ENCODE measurements at regions not wholly inside any gene's neighbourhood (a gene's known extent, or its start where the extent isn't known, plus 50 kb on each side); places are given as distances from the start of the nearest gene placed in this dataset.

DNA sequence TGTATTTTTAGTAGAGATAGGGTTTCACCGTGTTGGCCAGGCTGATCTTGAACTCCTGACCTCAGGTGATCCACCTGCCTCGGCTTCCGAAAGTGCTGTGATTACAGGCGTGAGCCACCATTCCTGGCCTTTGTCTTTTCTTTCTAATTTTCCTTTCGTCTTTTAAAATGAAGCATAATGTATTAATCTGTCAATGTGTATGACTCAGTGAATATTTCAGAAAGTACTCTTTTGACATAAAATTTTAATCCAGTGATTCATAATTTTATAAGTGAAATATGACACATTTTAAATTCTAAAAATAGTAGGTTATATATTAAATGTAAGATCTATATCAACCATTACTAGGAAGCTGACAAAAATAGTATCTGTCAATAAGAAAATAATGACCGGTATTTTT lies 1059.0 kb upstream of the PRMT6 start:
- no peak for DNase-seq

DNA sequence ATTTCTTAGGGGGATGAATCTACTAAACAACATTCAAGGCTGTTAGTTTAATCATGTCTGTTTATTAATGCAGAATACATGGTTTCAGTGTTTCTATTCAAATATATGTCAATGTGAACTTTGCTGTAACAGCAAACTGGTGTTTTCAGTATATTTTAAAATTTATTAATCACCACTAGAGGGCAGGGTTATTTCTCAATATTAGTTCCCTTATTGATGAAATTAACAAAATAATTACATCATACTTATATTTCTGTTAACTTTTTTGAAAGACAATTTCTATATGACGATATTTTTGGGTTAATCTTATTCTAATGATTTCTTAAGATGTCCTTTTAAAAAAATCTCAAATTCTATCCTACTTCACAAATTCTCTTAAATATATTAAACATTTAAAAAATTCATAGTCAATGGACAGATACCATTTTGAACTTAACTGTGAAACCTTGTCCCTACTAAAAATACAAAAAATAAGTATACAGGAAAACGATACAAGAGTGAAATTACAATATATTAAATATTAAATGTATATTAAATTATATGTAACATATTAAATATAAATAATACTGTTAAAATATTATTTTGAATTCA lies 1034.1 kb upstream of the PRMT6 start:
- no peak for DNase-seq

DNA sequence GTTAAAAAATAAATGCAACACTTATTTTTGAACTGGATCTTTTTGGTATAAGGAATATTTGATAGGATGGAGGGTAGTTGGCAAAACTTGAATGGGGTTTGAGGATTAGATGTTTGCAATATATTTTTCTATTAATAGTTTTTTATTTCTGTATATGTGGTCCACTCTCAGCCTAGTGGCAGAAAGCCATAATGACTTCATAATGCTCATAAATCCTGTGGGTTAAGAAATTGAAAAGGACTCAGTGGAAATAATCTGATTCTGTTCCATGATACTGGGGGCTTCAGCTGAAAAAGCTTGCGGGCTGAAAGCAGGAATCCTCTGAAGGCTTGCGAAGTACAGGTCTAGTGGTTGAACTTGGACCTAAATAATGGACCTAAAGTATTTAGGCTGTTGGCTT lies 1028.6 kb upstream of the PRMT6 start:
- no peak for DNase-seq

DNA sequence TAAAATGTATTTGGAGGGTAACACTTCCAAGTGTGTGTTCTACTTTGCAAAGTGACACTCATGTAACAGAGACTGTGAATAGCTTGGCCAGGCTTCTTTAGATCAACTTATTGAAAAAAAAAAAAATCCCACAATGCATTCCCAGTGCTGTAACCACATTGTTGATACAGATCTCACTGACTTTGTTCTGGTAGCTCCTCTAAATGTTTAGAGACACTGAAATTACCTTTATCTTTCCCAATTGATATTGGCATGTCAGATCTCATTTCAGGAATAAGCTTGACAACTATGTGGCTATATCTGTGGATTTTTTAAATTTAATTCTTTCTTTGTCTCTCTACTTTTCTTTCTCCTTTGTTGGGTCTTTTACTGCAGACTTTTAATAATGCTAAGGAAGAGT lies 1018.9 kb upstream of the PRMT6 start:
- DNase-seq, result no peak

DNA sequence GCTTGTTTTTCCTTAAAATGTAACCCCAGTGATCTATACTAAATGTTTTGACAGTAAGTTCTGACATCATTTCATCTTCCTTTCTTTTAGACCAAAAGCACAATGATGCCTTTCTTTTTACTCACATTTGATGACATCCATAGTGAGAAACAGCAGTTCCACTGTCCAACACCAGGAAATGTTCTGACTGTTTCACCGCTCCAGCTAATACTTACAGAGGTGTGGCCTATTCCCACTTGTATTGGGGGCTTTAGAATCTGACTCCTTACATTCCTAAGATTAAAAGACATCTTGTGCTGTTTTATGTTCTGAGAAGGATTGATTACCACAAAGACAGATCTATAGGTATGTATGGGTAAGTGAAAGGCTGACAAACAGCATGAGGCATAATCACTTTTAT lies 1018.2 kb upstream of the PRMT6 start:
- DNase-seq, result no peak

DNA sequence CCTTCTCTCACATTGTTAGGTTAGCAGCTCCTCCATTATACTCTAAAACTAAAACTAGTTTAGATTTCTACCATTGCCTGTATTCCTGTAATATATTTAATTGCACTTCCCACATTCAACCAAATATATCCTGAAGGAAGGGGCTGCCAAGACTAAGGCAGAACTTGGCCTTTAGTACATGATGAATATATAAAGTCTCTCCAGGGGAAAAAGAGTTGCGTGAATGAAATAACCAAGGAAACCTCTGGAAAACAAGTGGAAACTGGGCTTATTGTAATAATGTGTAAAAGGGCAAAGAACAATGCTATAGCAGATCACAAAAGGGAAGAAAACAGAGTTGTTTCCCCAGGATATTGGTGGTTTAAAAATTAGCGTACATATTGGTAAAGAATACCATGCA lies 1012.5 kb upstream of the PRMT6 start:
- DNase-seq, result no peak

DNA sequence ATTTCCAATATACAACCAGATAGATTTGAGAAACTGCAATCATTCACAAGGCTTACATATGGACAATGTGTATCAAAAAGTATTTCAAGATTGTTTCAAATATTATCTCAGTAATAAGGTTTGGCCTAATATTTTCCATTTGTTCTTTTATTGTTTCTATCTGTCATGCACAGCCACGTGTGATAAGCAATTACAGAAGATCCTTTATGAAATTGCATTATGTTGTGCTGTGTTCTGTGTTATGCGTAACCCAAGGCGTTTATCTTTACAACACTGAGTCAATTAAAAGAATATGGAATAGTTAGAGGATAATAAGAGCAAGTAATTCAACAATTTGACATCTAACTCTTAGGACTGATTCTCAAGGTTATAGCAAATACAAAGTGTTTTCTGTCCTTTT lies 1009.3 kb upstream of the PRMT6 start:
- no peak for DNase-seq

DNA sequence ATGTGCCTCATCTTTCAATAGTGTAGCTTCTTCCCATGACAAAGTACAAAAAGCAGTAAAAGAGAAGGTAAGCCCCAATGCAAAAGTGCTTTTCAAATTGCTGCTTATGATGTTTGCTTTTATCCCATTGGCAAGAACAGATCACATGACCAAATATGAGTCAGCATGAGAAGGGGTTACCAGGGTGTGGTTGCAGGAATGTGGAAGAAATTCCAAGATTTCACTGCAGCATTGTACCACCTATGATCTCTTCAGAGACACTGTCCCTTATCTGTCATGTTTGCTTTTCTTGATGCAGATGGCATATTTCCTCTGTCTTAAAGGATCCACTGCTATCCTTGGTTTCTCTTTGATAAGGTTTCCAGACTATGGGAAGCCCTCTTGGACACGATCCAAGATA lies 1006.9 kb upstream of the PRMT6 start:
- no peak for DNase-seq

DNA sequence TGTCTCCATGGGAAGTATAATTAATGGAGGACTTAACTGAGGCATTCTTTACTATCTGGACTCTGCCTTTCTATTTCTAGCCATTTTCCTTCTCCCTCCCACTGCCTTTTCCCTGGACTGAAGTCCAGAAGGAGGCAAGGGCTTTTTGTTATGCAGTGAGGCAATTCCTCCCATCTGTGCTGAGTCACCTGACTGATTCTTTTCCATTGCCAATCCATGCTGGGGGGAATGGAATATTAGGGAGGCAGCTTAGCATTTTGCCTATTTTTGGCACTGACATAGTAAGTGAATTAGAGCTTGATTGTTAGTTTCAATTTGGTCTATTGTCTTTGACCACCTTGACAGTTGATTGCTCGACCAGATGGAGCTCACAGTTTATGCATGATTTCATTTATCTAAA lies 1000.6 kb upstream of the PRMT6 start:
- DNase-seq, result no peak

DNA sequence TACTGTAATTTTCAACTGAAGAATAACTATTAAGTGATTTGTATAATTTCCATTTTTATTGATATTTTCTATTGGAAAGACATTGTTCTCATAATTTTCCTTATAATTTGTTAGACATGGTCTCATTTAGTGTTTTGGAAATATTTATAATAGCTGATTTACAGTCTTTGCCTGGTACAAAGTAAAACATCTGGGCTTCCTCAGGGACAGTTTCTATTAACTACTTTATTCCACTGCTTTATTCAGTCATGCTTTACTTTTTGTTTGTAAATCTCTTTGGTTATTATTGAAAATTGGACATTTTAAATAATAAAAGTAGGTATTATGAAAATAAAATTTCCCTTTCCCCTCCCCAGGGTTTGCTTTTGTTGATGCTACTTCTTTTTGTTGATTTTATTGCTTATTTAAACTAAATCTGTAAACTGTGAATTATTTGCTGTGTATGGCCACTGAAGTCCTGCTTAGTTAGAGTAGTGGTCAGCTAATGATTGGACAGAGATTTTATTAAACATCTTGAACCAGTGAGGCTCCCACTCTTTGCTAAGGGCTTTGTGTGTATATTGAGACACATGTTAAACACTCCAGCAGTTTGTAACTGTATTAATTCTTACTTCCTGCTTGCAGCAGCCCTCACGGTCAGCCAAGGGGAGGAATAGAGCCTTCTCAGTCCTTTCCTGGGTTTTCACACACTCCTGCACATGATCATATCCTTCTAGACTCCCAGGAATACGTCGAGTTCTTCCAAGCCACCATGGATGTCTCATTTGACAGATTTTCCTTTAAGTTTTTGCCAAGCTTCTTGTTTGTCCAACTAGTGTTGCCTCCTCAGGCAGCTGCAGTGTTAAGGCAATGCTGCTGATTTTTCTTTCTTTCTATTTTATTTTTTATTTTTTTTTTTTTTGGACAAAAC lies 994.6 kb upstream of the PRMT6 start:
- DNase-seq, result no peak

DNA sequence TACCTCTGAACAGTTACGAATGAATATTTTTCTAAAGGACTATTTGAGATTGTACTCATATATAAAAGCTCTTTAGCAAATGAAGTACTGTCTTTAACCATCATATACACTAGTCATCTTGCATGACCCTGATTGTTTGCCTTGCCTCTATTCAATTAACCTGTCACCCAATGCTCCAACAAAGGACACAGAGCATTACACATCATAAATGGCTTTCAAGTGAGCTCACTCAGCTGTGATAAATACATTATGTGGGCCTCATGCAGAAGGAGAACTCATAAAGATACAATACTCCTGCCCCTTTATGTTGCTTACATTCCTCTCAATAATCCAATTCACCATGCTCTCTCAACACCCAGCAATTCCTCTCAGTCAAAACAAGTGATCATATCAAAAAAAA lies 993.0 kb upstream of the PRMT6 start:
- no peak for DNase-seq

DNA sequence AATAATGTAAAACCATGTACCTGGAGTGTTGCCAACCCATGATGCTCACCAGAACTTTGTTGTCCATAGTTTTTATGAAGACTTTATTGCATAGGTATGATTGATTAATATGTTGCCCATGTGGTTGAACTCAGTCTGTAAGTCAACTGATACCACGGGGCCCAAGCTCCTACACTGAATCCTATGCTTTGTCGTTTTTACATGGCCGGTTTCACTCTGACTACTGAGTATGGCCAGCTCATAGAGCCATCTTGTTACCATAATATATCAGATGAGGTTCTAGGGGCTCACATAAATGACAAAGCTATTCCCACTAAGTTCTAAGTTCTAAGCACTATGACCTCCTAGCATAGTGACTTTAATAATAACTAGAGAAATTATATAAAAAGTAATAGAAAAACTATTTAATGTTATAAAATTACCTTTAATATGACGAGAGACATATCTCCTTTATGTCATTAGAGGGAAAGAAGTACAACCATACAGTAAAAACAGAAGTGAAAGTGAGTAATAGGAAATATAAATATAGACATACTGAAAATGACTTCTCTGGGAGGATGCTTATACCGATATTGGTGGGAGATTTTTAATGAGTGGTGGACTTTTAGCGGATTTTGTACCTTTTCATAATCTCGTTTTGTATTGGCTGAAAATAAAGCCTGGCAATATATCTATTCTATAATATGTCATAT lies 983.4 kb upstream of the PRMT6 start:
- no peak for DNase-seq

DNA sequence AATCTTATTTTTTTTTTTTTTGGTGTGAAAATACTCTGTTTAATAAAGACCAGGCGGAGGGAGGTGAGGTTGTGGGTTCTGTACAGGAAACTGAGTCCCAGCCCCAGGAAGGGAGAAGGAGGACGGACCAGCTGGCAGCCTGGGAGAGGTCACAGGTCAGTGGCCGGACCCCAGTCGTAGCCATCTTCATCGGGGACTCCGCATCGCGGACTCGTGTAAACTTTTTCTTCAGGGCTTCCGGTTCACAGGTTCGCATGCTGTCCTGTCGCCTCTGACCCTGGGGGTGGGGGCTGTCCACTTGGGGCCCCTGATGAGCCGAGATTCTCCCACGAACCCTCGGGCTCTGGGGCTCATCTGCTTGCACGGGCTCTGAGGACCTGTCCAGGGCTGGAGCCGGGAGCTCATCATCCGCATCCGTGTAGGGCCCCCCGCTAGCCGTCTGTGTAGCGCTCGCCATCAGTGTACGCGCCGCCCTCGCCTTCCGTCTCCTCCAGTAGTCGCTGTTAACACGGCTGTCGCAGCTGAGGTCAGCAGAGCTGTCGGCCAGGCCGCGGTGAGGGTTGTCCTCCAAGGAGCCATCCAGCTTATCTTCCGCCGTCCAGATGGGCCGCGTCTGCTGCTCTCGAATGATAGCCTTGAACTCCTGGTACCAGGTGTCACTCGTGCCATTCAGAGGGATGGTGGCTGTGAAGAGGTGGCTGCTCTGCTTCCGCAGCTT lies 975.7 kb upstream of the PRMT6 start:
- no peak for DNase-seq

DNA sequence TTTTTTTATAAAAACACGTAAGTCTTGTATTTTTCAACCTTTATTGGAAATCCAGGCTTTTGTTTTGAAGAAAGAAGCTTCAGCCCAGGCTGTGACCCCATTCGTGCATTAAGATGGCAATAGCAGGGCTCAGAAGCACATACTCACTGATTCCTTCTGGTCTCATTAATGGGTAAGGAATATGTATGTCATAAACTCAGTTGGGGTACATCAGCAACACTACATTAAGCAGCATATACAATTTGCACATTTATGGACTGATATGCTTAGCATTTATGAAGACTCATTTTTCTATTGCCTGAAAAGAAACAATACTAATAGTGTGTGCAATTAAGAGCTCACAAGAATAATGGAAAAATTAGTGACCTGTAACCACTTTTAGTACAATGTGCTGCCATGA lies 945.4 kb upstream of the PRMT6 start:
- DNase-seq, result no peak

DNA sequence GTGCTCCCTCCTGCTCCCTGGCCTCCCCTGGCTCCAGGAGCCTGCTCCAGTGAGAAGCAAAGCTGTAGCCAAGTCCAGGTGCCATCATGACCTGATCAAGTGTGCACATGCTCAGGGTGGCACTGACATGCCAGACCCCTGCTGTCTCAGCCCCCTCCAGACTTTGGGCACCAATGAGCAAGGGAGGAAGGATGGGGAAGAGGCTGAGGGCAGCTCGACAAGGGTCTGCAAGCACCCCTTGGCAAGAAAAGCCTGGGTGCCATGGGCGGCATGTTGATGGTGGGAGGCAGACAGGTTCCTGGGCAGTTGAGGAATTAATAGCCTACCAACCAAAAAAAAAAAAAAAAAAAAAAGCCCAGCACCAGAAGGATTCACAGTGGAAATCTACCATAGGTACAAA lies 942.6 kb upstream of the PRMT6 start:
- DNase-seq, result no peak

DNA sequence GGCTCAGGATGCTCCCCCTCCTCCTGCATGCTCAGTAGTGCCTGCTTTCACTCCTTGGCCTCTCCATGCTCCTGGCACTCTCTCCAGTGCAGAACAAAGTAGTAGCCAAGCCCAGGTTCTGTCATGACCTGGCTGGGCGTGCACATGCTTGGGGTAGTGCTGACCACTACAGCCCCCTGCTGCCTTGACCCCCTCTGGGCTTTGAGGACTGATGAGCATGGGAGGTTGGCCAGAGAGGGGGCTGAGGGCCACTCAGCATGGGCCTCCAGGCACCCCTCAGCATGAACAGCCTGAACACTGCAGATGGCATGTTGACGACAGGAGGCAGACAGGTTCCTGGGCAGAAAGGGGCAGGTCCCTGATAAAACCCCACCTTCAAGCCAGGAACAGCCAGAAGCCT lies 935.7 kb upstream of the PRMT6 start:
- DNase-seq, result no peak

DNA sequence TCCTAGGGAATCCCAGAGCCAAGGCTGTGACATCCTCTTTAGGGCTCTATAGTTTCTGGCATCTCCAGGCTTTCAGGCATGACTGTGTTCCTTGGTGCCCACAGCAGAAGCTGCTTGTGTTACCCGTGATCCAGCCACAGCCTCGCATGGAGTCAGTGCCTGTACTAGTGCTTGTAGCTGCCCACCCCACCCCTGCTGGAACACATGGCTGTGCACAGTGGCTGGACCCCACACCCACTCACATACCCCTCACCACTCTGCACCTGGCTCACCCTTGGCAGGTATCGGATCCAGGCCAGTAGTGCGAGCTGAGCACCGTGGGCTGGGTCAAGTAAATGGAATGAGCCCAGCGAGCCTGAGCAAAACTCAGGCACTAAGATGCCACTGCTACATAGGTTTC lies 934.7 kb upstream of the PRMT6 start:
- no peak for DNase-seq

DNA sequence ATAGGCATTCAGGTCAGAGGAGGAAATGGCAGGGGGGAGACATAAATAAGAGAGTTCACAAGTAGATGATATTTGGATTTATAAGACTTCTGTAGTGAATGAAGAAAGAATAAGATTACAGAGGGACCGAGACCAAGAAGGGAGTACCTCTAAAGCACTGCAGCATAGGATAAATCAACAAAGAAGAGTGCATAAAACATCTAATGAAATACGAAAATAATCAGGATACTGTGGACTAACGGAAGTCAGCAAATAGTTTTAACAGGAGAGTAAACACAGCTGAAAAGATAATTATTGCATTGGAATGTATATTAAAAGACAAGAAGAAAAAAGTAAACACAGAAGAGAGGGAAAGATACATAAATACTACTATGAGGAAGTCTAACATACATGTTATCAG lies 921.9 kb upstream of the PRMT6 start:
- DNase-seq, result no peak

DNA sequence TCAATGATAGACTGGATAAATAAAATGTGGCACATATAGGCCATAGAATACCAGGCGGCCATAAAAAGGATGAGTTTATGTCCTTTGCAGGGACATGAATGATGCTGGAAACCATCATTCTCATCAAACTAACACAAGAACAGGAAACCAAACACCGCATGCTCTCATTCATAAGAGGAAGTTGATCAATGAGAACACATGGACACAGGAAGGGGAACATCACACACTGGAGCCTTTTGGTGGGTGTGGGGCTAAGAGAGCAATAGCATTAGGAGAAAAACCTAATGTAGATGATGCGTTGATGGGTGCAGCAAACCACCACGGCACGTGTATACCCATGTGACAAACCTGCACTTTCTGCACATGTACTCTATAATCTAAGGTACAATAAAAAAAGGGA lies 883.4 kb upstream of the PRMT6 start:
- no peak for DNase-seq

DNA sequence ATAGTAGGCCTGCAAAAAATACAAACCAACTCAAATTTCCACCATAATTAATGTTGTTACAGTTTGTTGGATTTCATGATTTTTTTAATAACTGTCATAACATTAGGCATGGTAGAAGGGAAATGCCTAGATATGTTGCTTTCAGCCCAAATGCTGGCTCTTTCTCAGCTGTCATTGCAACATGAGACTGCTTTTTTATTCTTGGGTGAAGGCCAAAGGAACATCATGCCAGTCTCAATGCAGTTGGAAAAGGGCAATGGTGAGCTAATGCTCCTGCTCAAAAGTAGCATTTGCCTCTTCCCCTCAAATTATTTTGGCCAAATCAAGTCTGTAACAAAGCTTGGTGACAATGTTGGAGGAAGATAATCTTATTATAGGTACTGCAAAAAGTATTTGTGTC lies 877.7 kb upstream of the PRMT6 start:
- no peak for DNase-seq

DNA sequence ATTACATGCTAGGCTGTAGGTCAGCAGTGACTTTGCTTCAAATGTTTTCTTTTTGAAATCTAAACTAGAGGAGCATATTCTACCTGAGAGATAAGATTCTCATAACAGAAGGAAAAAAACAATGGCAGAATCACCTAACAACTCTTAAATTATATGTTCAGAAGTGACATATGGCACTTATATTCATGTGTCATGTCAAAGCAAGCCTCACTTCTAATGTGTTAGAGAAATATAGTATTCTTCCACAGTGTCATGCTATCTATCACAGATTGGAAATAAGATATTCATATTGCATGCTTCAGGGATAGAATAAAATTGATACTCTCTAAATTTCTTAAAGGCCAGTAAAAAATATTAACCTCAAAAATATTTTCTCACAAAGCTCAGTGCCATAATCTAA lies 874.6 kb upstream of the PRMT6 start:
- no peak for DNase-seq

DNA sequence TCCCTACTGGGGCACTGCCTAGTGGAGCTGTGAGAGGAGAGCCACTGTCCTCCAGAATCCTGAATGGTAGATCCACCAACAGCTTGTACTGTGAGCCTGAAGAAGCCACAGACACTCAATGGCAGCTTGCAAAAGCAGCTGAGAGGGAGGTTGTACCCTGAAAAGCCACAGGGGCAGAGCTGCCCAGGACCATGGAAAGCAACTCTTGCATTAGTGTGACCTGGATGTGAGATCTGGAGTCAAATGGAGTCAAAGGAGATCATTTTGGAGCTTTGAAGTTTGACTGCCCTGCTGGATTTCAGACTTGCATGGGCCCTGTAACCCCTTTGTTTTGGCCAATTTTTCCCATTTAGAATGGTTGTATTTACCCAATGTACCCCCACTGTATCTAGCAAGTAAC lies 871.4 kb upstream of the PRMT6 start:
- no peak for DNase-seq

DNA sequence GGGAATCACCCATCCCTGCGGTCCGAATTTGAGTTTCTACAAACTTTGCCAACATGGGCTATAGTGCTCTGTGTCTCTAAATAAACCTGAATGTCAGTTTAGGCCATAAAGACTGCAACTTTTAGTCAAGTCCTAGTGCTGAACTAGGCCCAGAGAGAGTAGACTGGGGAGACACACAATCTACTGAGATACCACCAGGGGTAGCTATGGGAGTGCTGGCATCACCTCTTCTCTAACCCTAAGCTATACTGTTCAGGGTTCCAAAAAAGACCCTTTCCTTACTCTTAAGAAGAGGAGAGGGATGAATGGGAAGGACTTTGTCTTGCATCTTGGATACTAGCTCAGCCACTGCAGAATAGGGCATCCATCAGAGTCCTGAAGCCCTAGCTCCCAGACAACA lies 866.7 kb upstream of the PRMT6 start:
- no peak for DNase-seq

DNA sequence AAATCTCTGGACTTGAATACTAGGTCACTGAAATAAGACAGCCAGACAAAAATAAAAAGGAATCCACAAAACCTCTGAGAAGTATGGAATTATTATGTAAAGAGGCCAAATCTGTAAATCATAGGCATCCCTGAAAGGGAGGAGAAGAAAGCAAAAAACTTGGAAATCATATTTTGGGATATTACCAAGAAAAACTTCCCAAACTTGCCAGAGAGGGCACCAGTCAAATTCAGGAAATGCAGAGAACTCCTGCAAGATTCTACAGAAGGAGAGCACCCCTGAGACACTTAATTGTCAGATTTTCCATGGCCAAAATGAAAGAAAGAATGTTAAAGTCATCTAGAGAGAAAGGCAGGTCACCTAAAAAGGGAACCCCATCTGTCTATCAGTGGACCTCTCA lies 862.3 kb upstream of the PRMT6 start:
- DNase-seq, result no peak

Measured in GOT3 (cell line).